ENCODE measurements at regions not wholly inside any gene's neighbourhood (a gene's known extent, or its start where the extent isn't known, plus 50 kb on each side); places are given as distances from the start of the nearest gene placed in this dataset.

- TF ChIP-seq CTCF (IDR thresholded peaks at IDR 0.05) (no peak), POLR2AphosphoS5 (IDR thresholded peaks at IDR 0.05) (no peak), POLR2A (IDR thresholded peaks at IDR 0.05) (no peak)
These were observed 381.8 kb upstream of the CRIM1 start for GRCh38 chr2:35973737-35974132.
